Kidney (tissue), 13 donors: ENCODE measurements at regions not wholly inside any gene's neighbourhood (a gene's known extent, or its start where the extent isn't known, plus 50 kb on each side); places are given as distances from the start of the nearest gene placed in this dataset.

Source experiments
- DNase-seq, 5 donors: peaks; one replicate each; pipeline ENCODE4 v3.0.0-alpha.2; 2013 to 2020
- FAIRE-seq: peaks from 2 replicates; lab custom pipeline; 2012; peaks lifted over from hg19 to GRCh38; lab: Jason Lieb, UNC
- H3K27ac ChIP-seq, 2 donors: one replicate each; pipeline ENCODE4 v1.7.0; 2013; ENCODE audit warnings: low read depth in 2 of 2, low read length in 2 of 2, inconsistent platforms in 1 of 2
- H3K27me3 ChIP-seq: one replicate; pipeline ENCODE4 v1.7.1; 2013; ENCODE audit warnings: low read length, inconsistent platforms; ENCODE audit not compliant: control insufficient read depth, insufficient read depth
- H3K36me3 ChIP-seq, 3 donors: one replicate each; pipeline versions ENCODE4 v1.7.0 to v1.7.1; 2013; ENCODE audit warnings: low read length in 3 of 3, control low read depth in 1 of 3, inconsistent platforms in 1 of 3; ENCODE audit not compliant: insufficient read depth in 3 of 3, control insufficient read depth in 2 of 3
- H3K4me1 ChIP-seq, 3 donors: one replicate each; pipeline versions ENCODE4 v1.7.0 to v1.7.1; 2013; ENCODE audit warnings: low read length in 3 of 3, inconsistent platforms in 1 of 3, low read depth in 1 of 3; ENCODE audit not compliant: control insufficient read depth in 2 of 3, insufficient read depth in 2 of 3
- H3K4me3 ChIP-seq, 3 donors: one replicate each; pipeline versions ENCODE4 v1.7.0 to v1.8.1; 2013; ENCODE audit warnings: low read length in 3 of 3, control low read depth in 1 of 3, inconsistent platforms in 1 of 3
- H3K9ac ChIP-seq, 3 donors: one replicate each; pipeline versions ENCODE4 v1.7.0 to v1.7.1; 2013; ENCODE audit warnings: low read length in 3 of 3, control low read depth in 1 of 3, inconsistent platforms in 1 of 3
- H3K9me3 ChIP-seq, 3 donors: one replicate each; pipeline versions ENCODE4 v1.7.0 to v1.7.1; 2013; ENCODE audit warnings: low read length in 3 of 3, control low read depth in 1 of 3, inconsistent platforms in 1 of 3; ENCODE audit not compliant: control insufficient read depth in 2 of 3, insufficient read depth in 1 of 3
- intact Hi-C: fragments of 100-400 bp; cut with DNase I; formaldehyde crosslinking; loops from one replicate; pipeline ENCODE4 v1.11.1; 2022
- TF ChIP-seq, protein P1 (sequence below): IDR thresholded peaks from 3 replicates; pipeline ENCODE4 v1.5.1; 2012; ENCODE audit warnings: mild to moderate bottlenecking, moderate library complexity, borderline replicate concordance; ENCODE audit not compliant: insufficient read depth; ENCODE audit errors: extremely low read depth
- donor health status: control.
- donor health status: control.
- donor health status: control.
- donor health status: control.
- donor health status: control.
- donor health status: DM: yes; HTN: yes; CAD: no.
- donor health status: Normal renal cell carcinoma (clear cell type).

DNA sequence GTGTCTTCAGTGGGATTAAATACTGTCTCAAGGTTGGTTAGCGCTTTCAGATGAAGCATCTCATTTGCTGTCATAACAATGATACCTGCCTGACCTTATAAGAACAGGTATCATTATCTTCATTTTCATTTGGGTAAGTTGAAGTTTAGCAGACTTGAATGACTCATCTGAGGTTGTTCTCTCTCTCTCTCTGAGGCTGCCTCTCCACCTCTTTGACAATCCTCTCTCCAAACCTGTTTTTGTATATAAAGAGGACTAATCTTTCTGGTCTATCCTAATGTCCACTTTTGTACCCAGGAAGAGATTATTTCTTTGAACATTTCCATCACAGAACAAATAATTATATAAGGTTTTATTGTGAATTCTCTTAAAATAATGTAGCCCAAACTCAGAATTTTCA lies 291.4 kb downstream of the KLF6 start:
- no peak for FAIRE-seq
- no peaks in the 10 kb centered on the region for H3K9me3 ChIP-seq
- no peak for DNase-seq
- no peaks in the 10 kb centered on the region for H3K27me3 ChIP-seq
- H3K36me3 ChIP-seq: no peaks in the 10 kb centered on the region
- intact Hi-C loops: no loop called here
- no peak overlapping the region for H3K4me3 ChIP-seq
- H3K9ac ChIP-seq: no peak overlapping the region
- TF ChIP-seq, protein P1, sequence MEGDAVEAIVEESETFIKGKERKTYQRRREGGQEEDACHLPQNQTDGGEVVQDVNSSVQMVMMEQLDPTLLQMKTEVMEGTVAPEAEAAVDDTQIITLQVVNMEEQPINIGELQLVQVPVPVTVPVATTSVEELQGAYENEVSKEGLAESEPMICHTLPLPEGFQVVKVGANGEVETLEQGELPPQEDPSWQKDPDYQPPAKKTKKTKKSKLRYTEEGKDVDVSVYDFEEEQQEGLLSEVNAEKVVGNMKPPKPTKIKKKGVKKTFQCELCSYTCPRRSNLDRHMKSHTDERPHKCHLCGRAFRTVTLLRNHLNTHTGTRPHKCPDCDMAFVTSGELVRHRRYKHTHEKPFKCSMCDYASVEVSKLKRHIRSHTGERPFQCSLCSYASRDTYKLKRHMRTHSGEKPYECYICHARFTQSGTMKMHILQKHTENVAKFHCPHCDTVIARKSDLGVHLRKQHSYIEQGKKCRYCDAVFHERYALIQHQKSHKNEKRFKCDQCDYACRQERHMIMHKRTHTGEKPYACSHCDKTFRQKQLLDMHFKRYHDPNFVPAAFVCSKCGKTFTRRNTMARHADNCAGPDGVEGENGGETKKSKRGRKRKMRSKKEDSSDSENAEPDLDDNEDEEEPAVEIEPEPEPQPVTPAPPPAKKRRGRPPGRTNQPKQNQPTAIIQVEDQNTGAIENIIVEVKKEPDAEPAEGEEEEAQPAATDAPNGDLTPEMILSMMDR: no peak
- no peak overlapping the region for H3K27ac ChIP-seq
- no peaks in the 10 kb centered on the region for H3K4me1 ChIP-seq

- Histone ChIP-seq H3K4me3 (no peak overlapping the region), H3K4me1 (no peaks in the 10 kb centered on the region), H3K9me3 (no peaks in the 10 kb centered on the region), H3K9ac (no peak overlapping the region), H3K27ac (no peak overlapping the region), H3K27me3 (no peaks in the 10 kb centered on the region), H3K36me3 (no peaks in the 10 kb centered on the region)
- intact Hi-C loops: no loop called here
- no peak for FAIRE-seq
- TF ChIP-seq, protein P1: no peak
- DNase-seq: no peak
Measured at GRCh38 chr10:3491571-3491970, 293.4 kb downstream of the KLF6 start.

GRCh38 chr10:3487228-3487627 lies 297.8 kb downstream of the KLF6 start:
- intact Hi-C loops: no loop called here
- no peaks in the 10 kb centered on the region for H3K36me3 ChIP-seq
- no peak for FAIRE-seq
- H3K4me3 ChIP-seq: no peak overlapping the region
- TF ChIP-seq, protein P1: no peak
- H3K4me1 ChIP-seq: peaks cover 6 to 13% (median 6%) of the 10 kb centered on the region in 3 donors
- no peaks in the 10 kb centered on the region for H3K9me3 ChIP-seq
- H3K27me3 ChIP-seq: no peaks in the 10 kb centered on the region
- H3K9ac ChIP-seq: no peak overlapping the region
- no peak for DNase-seq
- H3K27ac ChIP-seq: no peak overlapping the region
